ENCODE measurements at regions not wholly inside any gene's neighbourhood (a gene's known extent, or its start where the extent isn't known, plus 50 kb on each side); places are given as distances from the start of the nearest gene placed in this dataset.

GRCh38 chr4:24244663-24245490, 339.5 kb downstream of the DHX15 start:
- no peak for DNase-seq (ENCODE audit: low spot score)

DNA sequence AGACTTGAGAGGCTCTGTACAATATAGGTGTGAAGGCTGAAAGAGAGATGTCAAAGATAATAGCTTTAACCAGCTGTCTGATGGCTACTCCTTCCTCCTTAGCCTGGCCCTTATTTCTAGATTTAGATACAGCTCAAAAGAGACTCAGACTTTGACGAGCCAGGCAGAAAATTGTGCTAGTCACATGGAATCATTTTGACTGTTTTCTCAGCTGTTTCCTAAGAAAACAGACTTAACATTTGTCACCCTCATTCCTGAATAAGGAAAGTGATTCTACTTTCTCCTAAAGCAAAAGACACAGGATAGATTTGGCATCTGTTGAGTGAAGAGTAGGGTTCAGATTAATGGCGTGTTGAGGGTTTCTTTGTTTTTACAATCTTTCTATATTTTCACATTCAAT, 340.7 kb downstream of the DHX15 start:
- no peak for DNase-seq (ENCODE audit: low spot score)

GRCh38 chr4:24241511-24241910, 342.8 kb downstream of the DHX15 start:
- DNase-seq (ENCODE audit: low spot score): no peak

DNA sequence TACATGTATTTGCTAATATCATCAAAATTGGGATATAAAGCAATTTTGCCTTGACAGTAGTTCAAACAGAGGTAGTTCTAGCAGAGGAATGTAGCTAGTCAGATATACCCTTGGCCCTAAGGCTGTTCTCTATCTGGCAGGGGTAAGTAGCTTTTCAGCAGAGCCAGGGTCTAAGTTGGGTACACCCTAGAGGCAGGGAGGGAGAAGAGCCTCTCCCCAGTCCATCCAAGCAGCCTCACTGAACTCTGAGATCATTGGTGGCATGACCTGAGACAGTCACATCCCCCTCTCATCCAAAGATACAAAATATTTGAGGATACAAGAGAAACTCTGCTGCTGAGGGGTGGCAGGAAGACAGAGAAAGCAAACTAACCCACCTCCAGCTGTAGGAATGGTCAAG, 343.7 kb downstream of the DHX15 start:
- no peak for DNase-seq (ENCODE audit: low spot score)

GRCh38 chr4:24237709-24238108, 346.6 kb downstream of the DHX15 start:
- no peak for DNase-seq (ENCODE audit: low spot score)

- DNase-seq (ENCODE audit: low spot score): peak; percentile 4
Observed at GRCh38 chr4:24236532-24236931, 346.7 kb upstream of the PPARGC1A start.

DNA sequence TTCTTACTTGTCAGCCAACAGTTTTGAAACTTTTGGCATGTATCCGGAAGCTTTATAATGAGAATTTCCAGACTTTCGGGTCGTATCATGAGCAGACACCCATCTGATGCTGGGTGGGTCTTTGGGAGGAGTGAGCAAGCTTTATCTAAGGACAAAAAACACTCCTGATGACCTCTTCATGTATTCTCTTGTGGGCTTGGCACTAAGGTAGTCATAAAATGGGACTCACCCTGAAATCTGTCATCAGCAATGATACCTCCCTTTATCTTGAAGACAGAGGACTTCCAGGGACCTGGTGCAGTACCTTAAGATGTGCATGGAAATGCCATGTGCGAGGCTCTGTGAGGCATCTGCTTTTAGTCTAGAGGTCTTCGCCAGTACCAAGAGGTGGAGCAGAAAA, 346.3 kb upstream of the PPARGC1A start:
- DNase-seq (ENCODE audit: low spot score): no peak

DNA sequence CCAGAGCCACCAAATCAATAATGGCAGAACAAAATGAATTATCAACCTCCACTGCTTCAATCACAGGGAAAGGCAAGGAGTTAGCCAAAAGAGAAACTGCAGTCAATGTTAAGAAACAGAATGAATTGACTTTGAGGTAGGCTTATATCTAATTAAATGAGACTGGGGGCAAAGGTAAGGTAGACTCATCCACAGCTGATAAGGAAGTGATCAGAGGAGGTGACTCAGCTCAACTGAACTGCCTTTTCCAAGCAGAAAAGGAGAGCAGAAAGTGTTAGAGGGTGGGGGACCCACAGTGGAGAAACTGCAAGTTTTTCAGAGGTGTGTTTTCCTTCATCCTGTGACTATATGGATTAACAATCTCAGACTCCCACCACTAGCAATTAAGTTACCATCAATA, 345.8 kb upstream of the PPARGC1A start:
- DNase-seq (ENCODE audit: low spot score): peak; percentile 38

DNA sequence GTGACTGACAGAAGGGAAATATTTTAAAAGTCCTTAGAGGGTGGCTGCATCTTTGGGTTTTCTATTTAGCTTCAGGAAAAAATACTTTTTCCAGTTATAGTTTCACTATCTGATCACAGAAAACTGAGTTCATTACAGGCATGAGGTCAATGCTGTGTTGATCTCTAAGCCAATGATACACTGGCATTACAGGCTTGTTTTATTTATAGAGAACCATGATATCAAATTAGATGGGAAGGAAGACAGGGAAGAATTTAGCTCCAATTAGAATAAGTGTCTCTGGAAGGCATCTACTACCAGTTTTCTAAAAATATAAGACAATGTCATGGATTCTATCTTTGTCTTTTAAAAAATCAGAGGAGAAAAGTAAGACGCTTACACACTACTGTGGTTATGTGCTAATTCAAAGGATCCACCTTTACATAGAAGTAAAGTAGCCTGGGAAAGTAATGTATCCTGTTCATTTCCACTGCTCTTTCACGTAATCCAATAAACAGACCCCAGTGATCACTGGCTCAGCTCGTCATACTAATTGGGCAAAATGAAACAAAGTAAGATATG, 344.5 kb upstream of the PPARGC1A start:
- no peak for DNase-seq (ENCODE audit: low spot score)

DNA sequence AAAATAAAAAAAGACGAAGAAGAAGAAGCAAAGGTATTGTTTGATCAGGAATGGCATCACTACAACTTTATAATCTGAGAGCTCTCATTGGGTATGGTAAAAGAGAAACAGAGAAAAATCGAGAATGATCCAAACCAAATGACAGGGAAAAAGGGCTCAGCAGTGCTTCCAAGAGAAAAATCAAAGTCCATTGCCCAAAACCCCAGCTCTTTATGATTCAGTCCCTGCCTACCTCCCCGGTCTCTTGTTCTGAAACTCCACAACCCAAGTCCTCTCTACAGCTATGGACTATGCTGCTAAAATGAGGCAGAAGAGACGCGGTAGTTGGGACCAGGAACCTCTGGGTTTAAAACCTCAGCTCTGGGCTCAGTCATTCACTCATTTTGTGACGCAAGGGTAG, 341.1 kb upstream of the PPARGC1A start:
- no peak for DNase-seq (ENCODE audit: low spot score)

DNA sequence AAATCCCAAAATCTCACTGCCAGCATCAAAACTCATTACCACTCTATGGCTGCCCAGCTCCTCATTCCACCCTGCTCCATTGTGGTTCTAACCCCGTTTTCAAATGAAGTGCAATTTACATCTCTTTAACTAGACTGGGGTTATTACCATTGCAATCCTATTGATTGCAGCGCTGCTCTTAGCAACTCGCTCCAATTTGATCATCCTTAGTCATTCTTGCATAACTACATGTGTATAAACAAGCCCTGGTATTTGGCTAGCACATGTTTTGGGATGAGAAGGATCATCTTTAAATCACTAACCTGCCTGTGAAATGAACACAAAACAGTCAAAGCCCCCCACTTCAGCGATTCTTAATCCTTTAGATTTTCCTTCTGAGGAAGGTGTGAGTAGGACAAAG, 340.1 kb upstream of the PPARGC1A start:
- DNase-seq (ENCODE audit: low spot score): no peak

DNA sequence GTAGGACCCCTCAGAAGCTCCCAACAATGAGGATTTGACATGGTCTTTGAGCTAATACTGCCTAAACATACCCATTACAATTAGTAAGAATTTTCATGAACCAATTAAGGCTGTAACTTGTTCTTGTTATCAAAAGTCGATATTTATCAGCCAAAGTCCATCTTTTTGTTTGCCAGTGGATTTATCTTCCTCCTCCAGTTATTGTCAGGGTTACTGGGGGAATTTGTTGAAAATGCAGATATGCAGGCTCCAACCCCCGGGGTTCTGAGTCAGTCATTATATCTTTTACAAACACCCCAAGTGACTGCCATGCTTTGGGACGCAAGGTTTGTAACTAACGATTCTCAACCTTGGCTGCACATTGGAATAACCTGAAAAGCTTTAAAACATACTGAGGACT, 338.8 kb upstream of the PPARGC1A start:
- no peak for DNase-seq (ENCODE audit: low spot score)

- DNase-seq (ENCODE audit: low spot score): no peak
Observed at GRCh38 chr4:24226667-24227066, 336.8 kb upstream of the PPARGC1A start.

DNA sequence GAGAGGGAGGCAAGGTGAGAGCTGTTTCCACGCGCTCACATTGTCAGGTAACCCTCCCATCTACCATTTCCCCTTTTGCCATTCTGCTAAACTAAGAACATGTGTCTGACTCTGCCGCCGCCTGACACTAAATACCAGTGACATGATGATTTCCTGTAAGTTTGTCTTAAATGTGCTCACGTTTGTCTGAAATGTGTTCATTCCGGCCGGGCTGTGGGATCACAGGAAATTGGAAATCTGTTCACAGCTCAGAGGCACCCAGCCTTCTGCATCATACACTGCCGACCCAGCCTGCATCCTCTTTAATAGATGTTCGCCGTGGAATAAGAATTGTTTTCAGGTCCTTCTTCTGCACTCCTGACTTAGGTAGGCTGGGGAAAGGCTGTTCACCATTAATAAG, 336.2 kb upstream of the PPARGC1A start:
- no peak for DNase-seq (ENCODE audit: low spot score)

DNA sequence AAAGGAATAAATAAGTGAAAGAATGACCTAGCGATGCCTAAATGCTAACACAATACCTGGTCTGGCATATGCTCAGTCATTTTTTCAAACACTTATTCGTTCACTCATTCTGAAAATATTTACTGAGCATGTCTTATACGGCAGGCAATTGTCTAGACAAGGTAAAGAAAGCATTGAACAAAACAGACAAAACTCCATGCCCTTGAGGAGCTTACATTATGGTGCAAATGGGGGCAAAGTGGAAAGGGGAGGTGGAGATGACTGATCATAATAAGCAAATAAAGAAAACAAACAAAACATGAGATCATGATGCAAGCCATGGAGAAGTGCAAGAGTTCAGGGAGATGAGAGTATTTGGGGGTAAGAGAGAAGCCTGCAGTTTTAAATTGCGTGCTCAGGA, 334.6 kb upstream of the PPARGC1A start:
- DNase-seq (ENCODE audit: low spot score): no peak

DNA sequence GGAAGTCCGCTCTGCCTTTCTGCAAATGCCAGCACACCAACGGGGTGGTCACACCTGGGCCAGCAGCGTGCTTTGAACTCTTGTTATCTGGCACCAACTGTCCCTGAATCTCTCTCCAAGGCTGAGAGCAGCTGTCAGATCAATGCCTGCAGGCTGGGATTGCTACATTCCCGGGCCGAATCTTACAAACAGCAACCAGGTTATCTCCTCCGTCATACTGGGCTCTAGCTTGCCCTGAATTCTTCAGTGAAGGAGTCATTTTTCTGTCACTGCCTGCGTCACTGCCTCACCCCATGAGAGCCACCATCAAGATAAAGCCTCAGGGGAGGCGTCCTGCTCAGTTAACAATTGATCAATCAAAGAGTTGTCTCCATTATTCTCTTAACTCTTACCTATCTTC, 329.4 kb upstream of the PPARGC1A start:
- DNase-seq (ENCODE audit: low spot score): no peak

DNA sequence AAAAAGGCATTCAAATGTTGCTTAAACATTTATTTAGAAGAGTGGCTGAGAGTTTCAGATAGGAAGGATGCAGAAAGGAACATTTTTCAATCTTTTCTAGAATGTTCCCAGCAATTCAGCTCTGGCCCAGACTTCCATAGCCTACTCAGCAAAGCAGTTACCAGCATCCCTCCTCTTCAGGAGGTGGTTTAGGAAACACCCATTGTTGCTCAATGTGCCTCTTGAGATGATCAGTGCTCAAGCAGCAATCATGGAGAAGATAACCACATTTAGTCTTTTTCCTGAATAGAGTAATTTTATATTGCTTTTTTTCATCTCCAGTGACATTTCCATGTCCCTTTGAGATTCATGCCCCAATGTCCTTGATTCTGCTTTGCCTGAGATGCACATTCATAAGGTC, 328.7 kb upstream of the PPARGC1A start:
- DNase-seq (ENCODE audit: low spot score): no peak

DNA sequence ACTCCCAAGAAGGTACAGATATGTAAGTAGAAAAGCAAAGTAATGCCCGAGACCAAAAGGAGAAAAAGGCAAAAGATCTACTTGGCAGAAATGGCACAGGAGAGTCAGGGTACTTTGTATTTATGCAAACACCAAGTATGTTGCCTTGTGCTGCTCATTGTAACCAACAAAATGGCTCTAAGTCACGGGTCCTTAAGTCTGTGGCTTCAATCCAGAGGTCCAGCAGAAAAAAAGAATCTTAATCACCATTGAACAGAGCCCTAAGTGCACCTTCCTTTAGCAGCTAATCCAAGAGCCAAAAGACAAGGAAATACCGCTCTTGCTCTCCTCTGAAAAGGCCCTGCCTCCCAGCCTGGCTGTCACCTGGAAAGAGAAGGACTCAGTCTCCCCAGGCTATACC, 324.9 kb upstream of the PPARGC1A start:
- DNase-seq (ENCODE audit: low spot score): no peak

- DNase-seq (ENCODE audit: low spot score): no peak
Observed at GRCh38 chr4:24213961-24214360, 324.1 kb upstream of the PPARGC1A start.

- DNase-seq (ENCODE audit: low spot score): no peak
Observed at GRCh38 chr4:24212642-24213041, 322.8 kb upstream of the PPARGC1A start.

DNA sequence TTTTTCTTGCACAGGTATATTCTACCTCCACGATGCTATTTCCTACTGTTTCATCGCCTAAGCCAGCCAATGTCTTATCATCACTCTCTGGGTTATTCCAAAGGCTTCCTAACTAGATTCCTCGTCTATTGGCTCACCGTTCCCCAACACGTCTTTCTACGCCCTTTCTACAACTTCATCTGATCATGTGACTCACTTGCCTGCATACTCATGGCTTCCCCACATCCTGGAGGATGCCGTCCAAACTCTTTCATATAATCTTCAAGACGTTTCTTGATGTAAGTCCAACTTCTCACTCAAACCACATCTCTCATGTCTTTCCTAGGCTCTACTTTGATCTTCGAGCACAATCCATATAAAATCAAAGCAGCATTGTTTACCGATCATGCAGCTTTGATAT, 322.0 kb upstream of the PPARGC1A start:
- no peak for DNase-seq (ENCODE audit: low spot score)

DNA sequence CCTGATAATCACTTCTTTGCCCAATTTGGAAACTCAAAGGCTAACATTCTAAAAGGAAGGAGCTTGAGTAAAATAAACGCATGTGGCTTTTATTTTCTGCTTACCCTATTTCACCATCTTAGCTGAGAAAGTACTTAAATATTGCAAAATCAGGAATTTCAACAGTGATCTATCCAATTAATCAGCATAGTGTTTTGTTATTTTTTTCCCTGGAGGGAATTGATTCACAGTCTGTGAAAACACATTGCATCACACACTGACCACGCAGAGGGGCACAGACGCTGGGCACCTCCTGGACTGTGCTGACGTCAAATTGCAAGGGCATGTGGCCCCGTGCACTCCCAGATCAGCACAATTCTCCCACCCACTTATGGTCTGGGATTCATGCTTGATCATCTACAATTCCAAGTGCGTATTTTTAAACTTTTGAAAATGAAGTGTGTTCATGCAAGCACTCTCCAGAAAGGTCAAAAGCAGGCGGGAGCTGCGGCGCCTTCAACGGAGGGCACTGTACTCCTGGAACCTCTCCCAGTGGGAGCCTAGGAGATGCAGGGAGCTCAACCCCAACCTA, 320.6 kb upstream of the PPARGC1A start:
- peak; percentile 65 for DNase-seq (ENCODE audit: low spot score)

DNA sequence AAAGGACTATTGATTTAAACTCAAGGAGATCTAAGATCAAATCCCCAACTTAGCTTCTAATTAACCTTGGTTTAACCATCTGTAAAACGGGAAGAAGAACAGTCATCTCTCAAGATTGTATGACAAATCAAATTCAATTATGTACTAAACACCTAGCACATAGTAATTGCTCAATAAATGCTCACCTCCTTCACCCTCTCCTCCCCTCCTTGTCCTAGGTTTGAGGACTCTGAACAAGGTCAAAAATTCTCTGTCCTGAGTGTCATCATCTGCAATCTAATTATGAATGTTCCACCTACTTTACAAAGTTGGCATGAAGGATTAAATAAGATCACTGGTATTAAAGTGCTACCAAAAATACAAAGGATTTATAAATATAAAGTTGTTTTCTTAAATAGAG, 320.1 kb upstream of the PPARGC1A start:
- DNase-seq (ENCODE audit: low spot score): peak; percentile 54

DNA sequence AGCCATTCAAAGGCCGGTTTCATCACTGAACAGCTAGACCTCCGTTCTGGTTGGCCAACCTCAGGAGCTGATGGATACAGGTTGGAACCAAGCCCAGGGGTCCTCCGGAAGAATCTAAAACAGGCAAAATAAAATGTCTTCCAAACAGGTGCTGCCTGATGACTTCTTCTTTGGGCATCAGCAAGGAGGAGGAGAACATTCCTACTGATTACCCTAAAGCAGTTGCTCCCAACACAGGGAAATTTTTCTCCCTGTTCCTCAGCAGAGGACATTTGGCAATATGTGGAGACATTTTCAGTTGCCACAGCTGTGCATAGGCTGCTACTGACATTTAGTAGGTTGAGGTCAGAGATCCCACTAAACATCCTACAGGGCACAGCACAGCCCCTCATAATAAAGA, 319.3 kb upstream of the PPARGC1A start:
- no peak for DNase-seq (ENCODE audit: low spot score)
